ENCODE measurements at regions not wholly inside any gene's neighbourhood (a gene's known extent, or its start where the extent isn't known, plus 50 kb on each side); places are given as distances from the start of the nearest gene placed in this dataset.

GRCh38 chr9:38277601-38278200 is 114.8 kb upstream of the ALDH1B1 start:
- no peak for TF ChIP-seq CTCF (IDR thresholded peaks at IDR 0.05)
- ATAC-seq (ENCODE audit: low FRiP score) (no peak), DNase-seq (ENCODE audit: low spot score) (no peak)

- DNase-seq (ENCODE audit: low spot score) (no peak), ATAC-seq (ENCODE audit: low FRiP score) (no peak)
- no peak for TF ChIP-seq CTCF (IDR thresholded peaks at IDR 0.05)
Measured at GRCh38 chr9:38276771-38277439, 115.6 kb upstream of the ALDH1B1 start.

- no peak for DNase-seq (ENCODE audit: low spot score)
- TF ChIP-seq CTCF (IDR thresholded peaks at IDR 0.05): no peak
- ATAC-seq (ENCODE audit: low FRiP score): no peak
Measured at GRCh38 chr9:38274800-38275199, 117.7 kb upstream of the ALDH1B1 start.

- no peak for DNase-seq (ENCODE audit: low spot score)
- TF ChIP-seq CTCF (IDR thresholded peaks at IDR 0.05): no peak
- no peak for ATAC-seq (ENCODE audit: low FRiP score)
Measured at GRCh38 chr9:38272710-38273109, 119.8 kb upstream of the ALDH1B1 start.

- TF ChIP-seq CTCF (IDR thresholded peaks at IDR 0.05): no peak
Measured at GRCh38 chr9:38271666-38272241, 120.7 kb upstream of the ALDH1B1 start.

GRCh38 chr9:38269775-38270174 is 122.7 kb upstream of the ALDH1B1 start:
- no peak for ATAC-seq (ENCODE audit: low FRiP score)
- no peak for TF ChIP-seq CTCF (IDR thresholded peaks at IDR 0.05)
- DNase-seq (ENCODE audit: low spot score): no peak

More at GRCh38 chr9:38271666-38272241, 120.7 kb upstream of the ALDH1B1 start:
- ATAC-seq (ENCODE audit: low FRiP score) (no peak), DNase-seq (ENCODE audit: low spot score) (no peak)

GRCh38 chr9:38263532-38263931 is 129.0 kb upstream of the ALDH1B1 start:
- DNase-seq (ENCODE audit: low spot score) (no peak), ATAC-seq (ENCODE audit: low FRiP score) (no peak)
- TF ChIP-seq CTCF (IDR thresholded peaks at IDR 0.05): no peak

Measured in omental fat pad (tissue), 3 donors.